HepG2 (cell line): ENCODE measurements at regions not wholly inside any gene's neighbourhood (a gene's known extent, or its start where the extent isn't known, plus 50 kb on each side); places are given as distances from the start of the nearest gene placed in this dataset.

Experiments
- SP2 ChIP-seq: sonication (generic); formaldehyde crosslinking; IDR thresholded peaks from 2 replicates; pipeline ENCODE4 v1.5.1; 2020; ENCODE audit warnings: mild to moderate bottlenecking, missing genetic modification reagents
- TRIM22 ChIP-seq: fragments of 450-650 bp; IDR thresholded peaks from 2 replicates; pipeline ENCODE4 v1.6.1; 2017
- ZBTB49 ChIP-seq: sonication (generic); formaldehyde crosslinking; IDR thresholded peaks from 2 replicates; pipeline ENCODE4 v1.4.0; 2020; ENCODE audit warnings: missing genetic modification reagents, borderline replicate concordance
- ZFP36L2 ChIP-seq: sonication (generic); formaldehyde crosslinking; IDR thresholded peaks from 2 replicates; pipeline ENCODE4 v1.4.0; 2020; ENCODE audit warnings: missing genetic modification reagents
- ZMYM3 ChIP-seq: sonication (generic); formaldehyde crosslinking; IDR thresholded peaks from 2 replicates; pipeline ENCODE4 v1.5.1; 2020; ENCODE audit warnings: mild to moderate bottlenecking, missing genetic modification reagents
- TF ChIP-seq, protein P1 (sequence below): sonication (generic); formaldehyde crosslinking; IDR thresholded peaks from 2 replicates; pipeline ENCODE4 v1.5.0; 2020; ENCODE audit warnings: mild to moderate bottlenecking, missing genetic modification reagents
- TF ChIP-seq, protein P2 (sequence below), 2 experiments: sonication (generic) in 1 of 2; formaldehyde crosslinking in 1 of 2; IDR thresholded peaks; 2 replicates each; pipeline versions ENCODE4 v1.4.0 to v1.6.1; 2016 to 2020; ENCODE audit warnings: borderline replicate concordance in 1 of 2, low read depth in 1 of 2, mild to moderate bottlenecking in 1 of 2, missing genetic modification reagents in 1 of 2

DNA sequence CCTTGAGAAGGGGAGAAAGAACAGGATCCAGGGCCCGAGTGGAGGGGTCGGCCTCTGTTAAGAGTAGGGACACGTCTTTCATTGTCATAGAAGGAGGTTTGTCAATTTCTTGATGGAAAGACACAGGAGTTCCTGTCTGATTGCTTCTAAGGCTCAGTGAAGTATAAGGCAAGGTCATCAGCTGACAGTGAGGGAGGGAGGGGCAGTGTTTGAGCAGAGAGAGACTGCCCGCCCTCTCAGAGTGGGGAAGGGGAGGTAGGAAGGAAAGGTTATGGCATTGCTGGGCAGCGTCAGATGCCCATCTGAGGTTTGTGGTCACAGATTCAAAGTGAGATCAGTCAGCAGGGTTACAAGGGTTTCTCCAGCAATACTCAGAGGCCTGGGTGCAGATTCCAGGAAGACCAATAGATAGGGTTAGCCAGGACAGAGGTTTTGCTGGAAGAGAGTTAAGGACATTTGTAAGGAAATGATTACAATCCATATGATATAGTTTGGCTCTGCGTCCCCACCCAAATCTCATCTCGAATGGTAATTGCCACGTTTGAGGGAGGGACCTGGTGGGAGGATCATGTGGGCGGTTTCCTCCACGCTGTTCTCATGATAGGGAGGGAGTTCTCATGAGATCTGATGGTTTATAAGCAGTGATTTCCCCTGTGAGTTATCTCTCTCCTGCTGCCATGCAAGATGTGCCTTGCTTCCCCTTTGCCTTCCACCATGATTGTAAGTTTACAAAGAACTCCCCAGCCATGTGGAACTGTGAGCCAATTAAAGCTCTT is 127.2 kb upstream of the GJB5 start (continued):
- TF ChIP-seq, protein P1, sequence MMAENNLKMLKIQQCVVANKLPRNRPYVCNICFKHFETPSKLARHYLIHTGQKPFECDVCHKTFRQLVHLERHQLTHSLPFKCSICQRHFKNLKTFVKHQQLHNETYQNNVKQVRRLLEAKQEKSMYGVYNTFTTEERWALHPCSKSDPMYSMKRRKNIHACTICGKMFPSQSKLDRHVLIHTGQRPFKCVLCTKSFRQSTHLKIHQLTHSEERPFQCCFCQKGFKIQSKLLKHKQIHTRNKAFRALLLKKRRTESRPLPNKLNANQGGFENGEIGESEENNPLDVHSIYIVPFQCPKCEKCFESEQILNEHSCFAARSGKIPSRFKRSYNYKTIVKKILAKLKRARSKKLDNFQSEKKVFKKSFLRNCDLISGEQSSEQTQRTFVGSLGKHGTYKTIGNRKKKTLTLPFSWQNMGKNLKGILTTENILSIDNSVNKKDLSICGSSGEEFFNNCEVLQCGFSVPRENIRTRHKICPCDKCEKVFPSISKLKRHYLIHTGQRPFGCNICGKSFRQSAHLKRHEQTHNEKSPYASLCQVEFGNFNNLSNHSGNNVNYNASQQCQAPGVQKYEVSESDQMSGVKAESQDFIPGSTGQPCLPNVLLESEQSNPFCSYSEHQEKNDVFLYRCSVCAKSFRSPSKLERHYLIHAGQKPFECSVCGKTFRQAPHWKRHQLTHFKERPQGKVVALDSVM (CRISPR knock-in tag): no peak
- no peak for TF ChIP-seq SP2 (CRISPR knock-in tag)
- no peak for TF ChIP-seq ZBTB49 (CRISPR knock-in tag)
- no peak for TF ChIP-seq ZMYM3
- TF ChIP-seq ZFP36L2 (CRISPR knock-in tag): no peak
- TF ChIP-seq, protein P2, sequence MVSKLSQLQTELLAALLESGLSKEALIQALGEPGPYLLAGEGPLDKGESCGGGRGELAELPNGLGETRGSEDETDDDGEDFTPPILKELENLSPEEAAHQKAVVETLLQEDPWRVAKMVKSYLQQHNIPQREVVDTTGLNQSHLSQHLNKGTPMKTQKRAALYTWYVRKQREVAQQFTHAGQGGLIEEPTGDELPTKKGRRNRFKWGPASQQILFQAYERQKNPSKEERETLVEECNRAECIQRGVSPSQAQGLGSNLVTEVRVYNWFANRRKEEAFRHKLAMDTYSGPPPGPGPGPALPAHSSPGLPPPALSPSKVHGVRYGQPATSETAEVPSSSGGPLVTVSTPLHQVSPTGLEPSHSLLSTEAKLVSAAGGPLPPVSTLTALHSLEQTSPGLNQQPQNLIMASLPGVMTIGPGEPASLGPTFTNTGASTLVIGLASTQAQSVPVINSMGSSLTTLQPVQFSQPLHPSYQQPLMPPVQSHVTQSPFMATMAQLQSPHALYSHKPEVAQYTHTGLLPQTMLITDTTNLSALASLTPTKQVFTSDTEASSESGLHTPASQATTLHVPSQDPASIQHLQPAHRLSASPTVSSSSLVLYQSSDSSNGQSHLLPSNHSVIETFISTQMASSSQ (IDR thresholded peaks at IDR 0.05; ENCODE audit: low read depth): no peak
- TF ChIP-seq, protein P2 (CRISPR knock-in tag; IDR thresholded peaks at IDR 0.05; ENCODE audit: borderline replicate concordance): no peak
- no peak for TF ChIP-seq TRIM22
- TF ChIP-seq, all 625 proteins: peak for 0
